AG04450 (cell line): ENCODE measurements at regions not wholly inside any gene's neighbourhood (a gene's known extent, or its start where the extent isn't known, plus 50 kb on each side); places are given as distances from the start of the nearest gene placed in this dataset.

ENCODE experiments used
- CTCF ChIA-PET: fragments of 300-600, 350-600 bp; formaldehyde crosslinking; extraction: SDS; loops from one replicate; lab custom pipeline; 2022; ENCODE audit warnings: antibody characterized with exemption, inconsistent platforms; lab: Charles Lee
- POLR2A ChIA-PET: fragments of 350-600 bp; formaldehyde crosslinking; extraction: SDS; loops from one replicate; lab custom pipeline; 2021; ENCODE audit warnings: antibody characterized with exemption, inconsistent platforms; lab: Yijun Ruan, JAX
- DNase-seq: peaks from one replicate; pipeline ENCODE4 v3.0.0-alpha.2; 2011; ENCODE audit warnings: low read depth, low spot score
- H3K27ac ChIP-seq: one replicate; pipeline ENCODE4 v1.5.1; 2012; ENCODE audit warnings: low read depth, low read length, control low read depth
- H3K27me3 ChIP-seq: one replicate; pipeline ENCODE4 v1.6.0; 2012; ENCODE audit warnings: low read length; ENCODE audit not compliant: control insufficient read depth, insufficient read depth
- H3K4me3 ChIP-seq: 2 replicates; pipeline ENCODE4 v1.5.1; 2011; ENCODE audit warnings: mild to moderate bottlenecking, low read depth, low read length, control low read depth
- H3K9me3 ChIP-seq: 2 replicates; pipeline ENCODE4 v1.5.1; 2012; ENCODE audit warnings: low read length; ENCODE audit not compliant: control insufficient read depth, insufficient read depth
- TF ChIP-seq, protein P1 (sequence below): IDR thresholded peaks from 2 replicates; pipeline ENCODE4 v1.5.1; 2011; ENCODE audit warnings: low read depth, low read length, control low read depth, inconsistent platforms

- DNase-seq: no peak
- ChIA-PET CTCF (no interaction called here), POLR2A (no interaction called here)
- H3K27ac ChIP-seq: no peak overlapping the region
- TF ChIP-seq, protein P1, sequence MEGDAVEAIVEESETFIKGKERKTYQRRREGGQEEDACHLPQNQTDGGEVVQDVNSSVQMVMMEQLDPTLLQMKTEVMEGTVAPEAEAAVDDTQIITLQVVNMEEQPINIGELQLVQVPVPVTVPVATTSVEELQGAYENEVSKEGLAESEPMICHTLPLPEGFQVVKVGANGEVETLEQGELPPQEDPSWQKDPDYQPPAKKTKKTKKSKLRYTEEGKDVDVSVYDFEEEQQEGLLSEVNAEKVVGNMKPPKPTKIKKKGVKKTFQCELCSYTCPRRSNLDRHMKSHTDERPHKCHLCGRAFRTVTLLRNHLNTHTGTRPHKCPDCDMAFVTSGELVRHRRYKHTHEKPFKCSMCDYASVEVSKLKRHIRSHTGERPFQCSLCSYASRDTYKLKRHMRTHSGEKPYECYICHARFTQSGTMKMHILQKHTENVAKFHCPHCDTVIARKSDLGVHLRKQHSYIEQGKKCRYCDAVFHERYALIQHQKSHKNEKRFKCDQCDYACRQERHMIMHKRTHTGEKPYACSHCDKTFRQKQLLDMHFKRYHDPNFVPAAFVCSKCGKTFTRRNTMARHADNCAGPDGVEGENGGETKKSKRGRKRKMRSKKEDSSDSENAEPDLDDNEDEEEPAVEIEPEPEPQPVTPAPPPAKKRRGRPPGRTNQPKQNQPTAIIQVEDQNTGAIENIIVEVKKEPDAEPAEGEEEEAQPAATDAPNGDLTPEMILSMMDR: no peak
- no peaks in the 10 kb centered on the region for H3K9me3 ChIP-seq
- H3K4me3 ChIP-seq: no peak overlapping the region
- no peaks in the 10 kb centered on the region for H3K27me3 ChIP-seq
Observed at GRCh38 chr4:11895766-11896165, 467.1 kb upstream of the HS3ST1 start.

GRCh38 chr4:11894977-11895376, 466.3 kb upstream of the HS3ST1 start:
- Histone ChIP-seq H3K27me3 (no peaks in the 10 kb centered on the region), H3K9me3 (no peaks in the 10 kb centered on the region), H3K27ac (no peak overlapping the region), H3K4me3 (no peak overlapping the region)
- TF ChIP-seq, protein P1: no peak
- ChIA-PET CTCF (no interaction called here), POLR2A (no interaction called here)
- no peak for DNase-seq

DNA sequence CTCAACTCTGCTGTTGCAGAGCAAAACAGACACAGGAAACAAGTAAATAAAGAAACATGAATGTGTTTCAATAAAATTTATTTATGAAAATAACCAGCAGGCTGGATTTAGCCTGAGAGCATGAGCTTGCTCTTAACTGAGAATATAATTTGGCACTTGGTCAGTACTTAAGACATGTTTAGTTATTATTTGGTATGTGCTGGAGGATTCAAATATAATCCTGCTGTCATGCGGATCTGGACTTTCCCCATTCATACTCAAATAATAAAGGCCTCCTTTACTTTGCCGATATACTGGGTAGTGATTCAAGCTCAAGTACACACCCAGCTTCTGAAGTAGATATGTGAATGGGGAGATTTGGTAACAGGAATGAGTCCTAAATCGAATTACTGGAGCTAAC, 465.5 kb upstream of the HS3ST1 start:
- no peak overlapping the region for H3K27ac ChIP-seq
- ChIA-PET POLR2A (no interaction called here), CTCF (no interaction called here)
- H3K4me3 ChIP-seq: no peak overlapping the region
- H3K27me3 ChIP-seq: no peaks in the 10 kb centered on the region
- TF ChIP-seq, protein P1: no peak
- no peak for DNase-seq
- no peaks in the 10 kb centered on the region for H3K9me3 ChIP-seq

DNA sequence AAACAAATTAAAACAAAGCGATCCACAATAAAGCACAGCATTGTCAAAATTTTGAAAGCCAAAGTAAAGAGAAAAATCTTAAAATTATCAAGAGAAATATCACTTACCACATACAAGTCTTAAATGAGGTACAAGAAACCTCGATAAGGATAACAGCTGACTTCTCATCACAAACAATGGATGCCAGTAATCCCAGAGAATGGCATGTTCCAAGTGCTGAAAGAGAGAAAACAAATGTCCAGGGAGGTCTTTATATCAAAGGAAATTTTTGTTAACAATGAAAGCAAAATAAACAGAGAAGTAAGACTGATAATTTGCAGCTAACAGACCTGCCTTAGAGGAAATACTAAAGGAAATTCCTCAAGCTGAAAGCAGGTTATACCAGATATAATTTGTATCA, 460.4 kb upstream of the HS3ST1 start:
- no peak for DNase-seq
- no peaks in the 10 kb centered on the region for H3K27me3 ChIP-seq
- H3K9me3 ChIP-seq: no peaks in the 10 kb centered on the region
- no peak overlapping the region for H3K27ac ChIP-seq
- CTCF ChIA-PET: no interaction called here
- H3K4me3 ChIP-seq: no peak overlapping the region
- POLR2A ChIA-PET: no interaction called here
- TF ChIP-seq, protein P1: no peak

DNA sequence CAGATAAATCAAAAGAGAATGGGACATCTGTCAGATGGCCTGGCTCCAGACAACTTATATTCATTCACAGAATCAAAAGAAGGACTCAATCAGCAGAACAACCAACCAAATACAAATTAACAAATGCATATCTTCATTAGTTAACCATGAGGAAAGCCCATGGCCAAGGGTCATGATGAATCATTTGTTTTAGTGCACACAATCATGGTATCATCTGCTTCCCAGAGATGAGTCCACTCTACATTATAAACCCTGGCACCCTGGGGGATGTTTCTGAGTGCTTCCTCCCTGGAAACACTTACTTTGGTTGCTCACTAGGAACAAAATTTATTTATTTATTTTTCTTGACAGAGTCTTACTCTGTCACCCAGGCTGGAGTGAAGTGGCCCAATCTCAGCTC, 453.3 kb upstream of the HS3ST1 start:
- H3K9me3 ChIP-seq: no peaks in the 10 kb centered on the region; the same call in 1 of the 2 replicates
- TF ChIP-seq, protein P1: no peak
- DNase-seq: no peak
- H3K4me3 ChIP-seq: no peak overlapping the region
- CTCF ChIA-PET: no interaction called here
- POLR2A ChIA-PET: no interaction called here
- no peaks in the 10 kb centered on the region for H3K27me3 ChIP-seq
- H3K27ac ChIP-seq: no peak overlapping the region
